Smooth muscle cell (in vitro differentiated cells): ENCODE measurements at regions not wholly inside any gene's neighbourhood (a gene's known extent, or its start where the extent isn't known, plus 50 kb on each side); places are given as distances from the start of the nearest gene placed in this dataset.

Experiments used
- DNase-seq: peaks from one replicate; lab custom pipeline; 2025; ENCODE audit not compliant: unreplicated experiment; lab: John Stamatoyannopoulos, UW
- H2AFZ ChIP-seq: fragments of 200-600 bp; sonication (generic); 2 replicates; pipeline ENCODE4 v1.6.0; 2016; ENCODE audit warnings: antibody characterized with exemption, low read depth, mild to moderate bottlenecking
- H3F3A ChIP-seq: fragments of 200-600 bp; sonication (generic); 2 replicates; pipeline ENCODE4 v1.6.0; 2017; ENCODE audit warnings: antibody characterized with exemption, low read depth
- H3K27ac ChIP-seq: fragments of 200-600 bp; sonication (generic); 2 replicates; pipeline ENCODE4 v1.5.1; 2016; ENCODE audit warnings: low read depth, mild to moderate bottlenecking
- H3K27me3 ChIP-seq: fragments of 200-600 bp; sonication (generic); 2 replicates; pipeline ENCODE4 v1.6.1; 2016; ENCODE audit warnings: low read depth, mild to moderate bottlenecking
- H3K36me3 ChIP-seq: fragments of 200-600 bp; sonication (generic); 2 replicates; pipeline ENCODE4 v1.5.1; 2016; ENCODE audit warnings: low read depth
- H3K4me1 ChIP-seq: fragments of 200-600 bp; sonication (generic); 2 replicates; pipeline ENCODE4 v1.5.1; 2016; ENCODE audit warnings: low read depth
- H3K4me2 ChIP-seq: fragments of 200-600 bp; sonication (generic); 2 replicates; pipeline ENCODE4 v1.6.0; 2016; ENCODE audit warnings: mild to moderate bottlenecking
- H3K4me3 ChIP-seq: fragments of 200-600 bp; sonication (generic); 2 replicates; pipeline ENCODE4 v1.5.1; 2016; ENCODE audit warnings: mild to moderate bottlenecking
- H3K79me2 ChIP-seq: fragments of 200-600 bp; sonication (generic); 2 replicates; pipeline ENCODE4 v1.6.0; 2016; ENCODE audit warnings: low read depth, mild to moderate bottlenecking
- H3K9ac ChIP-seq: fragments of 200-600 bp; sonication (generic); 2 replicates; pipeline ENCODE4 v1.6.0; 2016; ENCODE audit warnings: low read depth
- H3K9me3 ChIP-seq: fragments of 200-600 bp; sonication (generic); replicated peaks from 2 replicates; pipeline ENCODE4 v1.5.1; 2016; ENCODE audit warnings: low read depth
- H4K20me1 ChIP-seq: fragments of 200-600 bp; sonication (generic); 2 replicates; pipeline ENCODE4 v1.6.0; 2016; ENCODE audit warnings: low read depth
- WGBS: methylation state at CpG from one replicate; pipeline ENCODE4 v1.1.7; 2016; ENCODE audit warnings: low lambda C conversion rate; 5-methylcytosine and 5-hydroxymethylcytosine counted together
- TF ChIP-seq, protein P1 (sequence below): fragments of 200-600 bp; sonication (generic); IDR thresholded peaks from 2 replicates; pipeline ENCODE4 v1.5.1; 2017; ENCODE audit warnings: borderline replicate concordance, mild to moderate bottlenecking, antibody characterized with exemption; ENCODE audit not compliant: insufficient read depth, poor library complexity, severe bottlenecking

DNA sequence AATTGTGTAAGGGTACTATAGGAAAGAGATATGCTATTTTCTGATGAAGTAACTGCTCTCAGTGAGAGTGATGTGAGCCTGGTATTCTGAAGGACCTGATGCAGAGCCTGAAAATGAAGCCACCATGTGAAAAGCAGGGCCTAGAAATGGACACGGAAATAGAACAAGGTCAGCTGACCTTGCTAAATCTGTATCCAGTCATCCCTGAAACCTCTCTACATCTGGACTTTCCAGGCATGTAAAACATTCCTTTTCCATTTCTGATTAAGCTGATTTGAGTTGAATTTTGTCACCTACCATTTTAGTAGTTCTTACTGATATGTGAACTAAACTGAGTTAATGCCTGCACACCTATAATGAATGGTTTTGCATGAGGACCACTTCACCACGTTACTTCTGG is 72.4 kb upstream of the NEIL3 start:
- WGBS = 94% methylated on average over 2 of the region's 2 CpGs
- Histone ChIP-seq H4K20me1 (no peaks in the 10 kb centered on the region), H3F3A (no peaks in the 10 kb centered on the region), H3K27me3 (no peaks in the 10 kb centered on the region), H3K4me3 (no peak overlapping the region), H3K79me2 (no peaks in the 10 kb centered on the region), H3K4me1 (peaks cover 4% of the 10 kb centered on the region), H2AFZ (no peak overlapping the region), H3K9ac (no peak overlapping the region), H3K36me3 (no peaks in the 10 kb centered on the region), H3K9me3 (no peaks in the 10 kb centered on the region), H3K4me2 (no peak overlapping the region), H3K27ac (no peak overlapping the region)
- DNase-seq = no peak
- TF ChIP-seq, protein P1, sequence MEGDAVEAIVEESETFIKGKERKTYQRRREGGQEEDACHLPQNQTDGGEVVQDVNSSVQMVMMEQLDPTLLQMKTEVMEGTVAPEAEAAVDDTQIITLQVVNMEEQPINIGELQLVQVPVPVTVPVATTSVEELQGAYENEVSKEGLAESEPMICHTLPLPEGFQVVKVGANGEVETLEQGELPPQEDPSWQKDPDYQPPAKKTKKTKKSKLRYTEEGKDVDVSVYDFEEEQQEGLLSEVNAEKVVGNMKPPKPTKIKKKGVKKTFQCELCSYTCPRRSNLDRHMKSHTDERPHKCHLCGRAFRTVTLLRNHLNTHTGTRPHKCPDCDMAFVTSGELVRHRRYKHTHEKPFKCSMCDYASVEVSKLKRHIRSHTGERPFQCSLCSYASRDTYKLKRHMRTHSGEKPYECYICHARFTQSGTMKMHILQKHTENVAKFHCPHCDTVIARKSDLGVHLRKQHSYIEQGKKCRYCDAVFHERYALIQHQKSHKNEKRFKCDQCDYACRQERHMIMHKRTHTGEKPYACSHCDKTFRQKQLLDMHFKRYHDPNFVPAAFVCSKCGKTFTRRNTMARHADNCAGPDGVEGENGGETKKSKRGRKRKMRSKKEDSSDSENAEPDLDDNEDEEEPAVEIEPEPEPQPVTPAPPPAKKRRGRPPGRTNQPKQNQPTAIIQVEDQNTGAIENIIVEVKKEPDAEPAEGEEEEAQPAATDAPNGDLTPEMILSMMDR = no peak

DNA sequence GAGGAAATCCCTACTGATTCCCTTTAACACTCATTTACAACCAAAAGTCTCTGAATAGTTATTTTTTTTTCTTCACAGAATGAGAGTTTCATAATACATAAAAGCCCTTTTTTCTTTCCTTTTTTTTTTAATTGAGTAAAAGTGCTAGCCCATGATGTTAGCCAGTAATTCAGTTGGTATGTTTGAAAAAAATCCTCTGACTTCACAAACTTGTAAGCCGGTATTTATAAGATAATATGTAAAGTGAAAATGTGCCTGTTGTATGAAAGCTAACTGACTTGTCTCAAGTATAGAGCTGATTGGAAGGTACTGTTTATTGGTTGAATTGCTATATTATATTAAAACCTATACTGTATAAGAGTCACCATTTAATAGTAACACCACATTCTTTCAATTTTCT is 70.2 kb upstream of the NEIL3 start:
- H3K27me3 ChIP-seq = no peaks in the 10 kb centered on the region
- TF ChIP-seq, protein P1 = no peak
- H3K27ac ChIP-seq = no peak overlapping the region
- H3K4me3 ChIP-seq = no peak overlapping the region
- no peak overlapping the region for H3K9ac ChIP-seq
- no peaks in the 10 kb centered on the region for H3F3A ChIP-seq
- no peak overlapping the region for H3K4me2 ChIP-seq
- DNase-seq = no peak
- no peak overlapping the region for H2AFZ ChIP-seq
- H3K36me3 ChIP-seq = no peaks in the 10 kb centered on the region
- WGBS = 68% methylated on average over 1 of the region's 1 CpG
- H3K9me3 ChIP-seq = no peaks in the 10 kb centered on the region
- H3K4me1 ChIP-seq = peaks cover 4% of the 10 kb centered on the region
- H3K79me2 ChIP-seq = no peaks in the 10 kb centered on the region
- H4K20me1 ChIP-seq = no peaks in the 10 kb centered on the region

DNA sequence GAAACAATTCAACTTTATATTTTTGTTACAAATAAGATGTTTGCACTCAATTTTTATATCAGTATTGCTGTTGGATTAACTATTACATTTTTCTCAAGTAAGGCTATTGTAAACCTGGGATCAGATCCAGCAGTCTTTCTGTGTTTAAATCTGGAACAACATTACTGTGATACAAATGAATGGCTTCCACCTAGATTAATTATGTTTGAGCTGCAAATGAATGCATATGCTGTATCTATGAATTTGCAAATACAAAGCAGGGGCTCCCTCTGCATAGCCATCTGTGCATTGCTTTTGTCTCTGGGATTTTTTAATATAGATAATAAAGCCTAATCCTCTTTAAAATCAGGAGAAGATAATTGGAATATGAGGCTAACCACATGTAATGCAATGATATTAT is 69.8 kb upstream of the NEIL3 start:
- TF ChIP-seq, protein P1 = no peak
- no peaks in the 10 kb centered on the region for H3K27me3 ChIP-seq
- H3K27ac ChIP-seq = no peak overlapping the region
- H3K9ac ChIP-seq = no peak overlapping the region
- H2AFZ ChIP-seq = no peak overlapping the region
- no peaks in the 10 kb centered on the region for H3K36me3 ChIP-seq
- no peaks in the 10 kb centered on the region for H3K9me3 ChIP-seq
- H4K20me1 ChIP-seq = no peaks in the 10 kb centered on the region
- H3K4me1 ChIP-seq = peaks cover 3% of the 10 kb centered on the region
- H3K4me3 ChIP-seq = no peak overlapping the region
- H3K79me2 ChIP-seq = no peaks in the 10 kb centered on the region
- no peaks in the 10 kb centered on the region for H3F3A ChIP-seq
- no peak overlapping the region for H3K4me2 ChIP-seq
- DNase-seq = no peak

DNA sequence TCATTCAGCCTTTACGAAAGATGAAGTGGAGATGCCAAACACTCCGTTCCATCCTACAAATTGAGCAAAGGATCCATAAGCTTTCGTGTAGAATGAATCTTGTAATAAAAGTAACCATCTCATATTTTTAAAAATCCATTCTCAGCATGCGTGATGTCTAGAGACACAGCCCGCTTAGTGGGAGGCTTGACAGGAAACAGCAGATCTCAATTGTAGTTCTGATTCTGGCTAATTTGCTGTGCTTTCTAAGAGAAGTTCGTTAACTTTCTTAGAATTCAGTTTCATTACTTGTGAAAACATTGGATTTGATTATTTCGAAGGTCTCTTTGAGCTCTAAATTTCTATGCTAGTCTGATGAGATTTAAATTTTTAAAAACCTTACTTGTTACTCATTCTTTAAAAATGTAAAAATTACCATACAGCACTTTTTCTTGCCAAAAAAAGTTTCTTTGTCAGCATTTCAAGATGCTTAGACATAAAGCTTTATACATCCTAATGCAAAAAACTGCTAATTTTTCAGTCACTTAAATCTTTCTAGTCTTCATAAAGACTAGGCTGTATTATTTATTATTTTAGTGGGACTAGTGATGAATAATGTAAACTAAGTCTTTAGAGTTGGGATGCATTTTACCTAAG is 66.9 kb upstream of the NEIL3 start:
- Histone ChIP-seq H3K9ac (no peak overlapping the region), H3K4me3 (no peak overlapping the region), H3K27me3 (no peaks in the 10 kb centered on the region), H3K79me2 (no peaks in the 10 kb centered on the region), H3K4me2 (no peak overlapping the region), H2AFZ (no peak overlapping the region), H4K20me1 (no peaks in the 10 kb centered on the region), H3K4me1 (no peaks in the 10 kb centered on the region), H3K27ac (no peak overlapping the region), H3F3A (no peaks in the 10 kb centered on the region), H3K9me3 (no peaks in the 10 kb centered on the region), H3K36me3 (no peaks in the 10 kb centered on the region)
- WGBS = 94% methylated on average over 7 of the region's 7 CpGs
- DNase-seq = no peak
- TF ChIP-seq, protein P1 = no peak
